HG03060 (cell line): ENCODE measurements at regions not wholly inside any gene's neighbourhood (a gene's known extent, or its start where the extent isn't known, plus 50 kb on each side); places are given as distances from the start of the nearest gene placed in this dataset.
"Not testable (repeated sequence)": the region's sequence is repeated elsewhere in the genome, so short reads cannot be mapped to it uniquely, and the experiment has no call there.

Experiments
- ATAC-seq: cut with Tn5 transposase; IDR thresholded peaks from one replicate; pipeline ENCODE4 v1.9.1; 2021; ENCODE audit warnings: low read depth, moderate number of reproducible peaks; ENCODE audit not compliant: unreplicated experiment

DNA sequence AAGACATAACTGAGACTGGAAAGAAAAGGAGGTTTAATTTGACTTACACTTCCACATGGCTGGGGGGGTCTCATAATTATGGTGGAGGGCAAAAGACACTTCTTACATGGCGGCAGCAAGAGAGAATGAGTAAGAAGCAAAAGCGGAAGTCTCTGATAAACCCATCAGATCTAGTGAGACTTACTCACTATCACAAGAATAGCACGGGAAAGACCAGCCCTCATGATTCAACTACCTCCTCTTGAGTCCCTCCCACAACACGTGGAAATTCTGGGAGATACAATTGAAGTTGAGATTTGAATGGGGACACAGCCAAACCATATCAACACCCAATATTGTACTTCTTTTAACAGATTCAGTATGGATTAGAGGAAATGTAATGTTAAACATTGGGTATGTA, 646.6 kb downstream of the ANKRD50 start:
- no peak for ATAC-seq

DNA sequence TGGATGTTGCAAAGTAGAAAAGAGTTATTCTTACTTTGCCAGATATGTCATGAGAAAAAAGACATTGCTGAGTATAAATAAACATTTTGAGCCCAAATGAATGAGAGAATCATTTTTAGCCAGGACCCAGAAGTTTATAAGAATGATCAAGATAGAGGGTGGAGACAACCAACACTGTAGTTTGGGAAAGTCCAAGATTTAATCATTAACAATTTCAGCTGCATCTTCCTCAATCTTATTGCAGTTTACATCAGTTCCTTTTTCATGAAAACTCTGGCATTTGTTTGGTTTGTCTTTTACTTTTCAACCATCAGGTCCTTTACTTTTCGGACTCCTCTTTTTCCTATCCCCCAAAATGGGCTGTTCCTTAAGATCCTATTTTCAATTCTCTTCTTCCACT, 645.9 kb downstream of the ANKRD50 start:
- ATAC-seq = no peak

DNA sequence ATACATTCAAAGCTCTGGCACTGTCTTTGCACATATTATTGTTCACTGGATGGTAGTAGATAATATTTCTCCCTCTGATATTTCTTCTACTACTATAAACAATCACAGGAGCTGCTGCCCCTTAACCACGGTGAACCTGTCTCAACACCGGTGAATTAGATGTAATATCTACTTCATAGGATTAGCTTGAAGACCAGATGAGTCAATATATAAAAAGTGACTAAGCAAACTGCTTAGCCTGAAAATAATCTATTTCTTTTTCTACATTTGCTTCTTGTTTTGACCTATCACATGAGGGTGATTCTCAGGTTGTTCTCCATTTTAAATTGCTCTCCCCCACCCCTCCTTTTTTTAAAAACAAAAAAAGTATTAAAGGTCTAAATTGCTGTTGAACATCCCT, 645.5 kb downstream of the ANKRD50 start:
- ATAC-seq = no peak

DNA sequence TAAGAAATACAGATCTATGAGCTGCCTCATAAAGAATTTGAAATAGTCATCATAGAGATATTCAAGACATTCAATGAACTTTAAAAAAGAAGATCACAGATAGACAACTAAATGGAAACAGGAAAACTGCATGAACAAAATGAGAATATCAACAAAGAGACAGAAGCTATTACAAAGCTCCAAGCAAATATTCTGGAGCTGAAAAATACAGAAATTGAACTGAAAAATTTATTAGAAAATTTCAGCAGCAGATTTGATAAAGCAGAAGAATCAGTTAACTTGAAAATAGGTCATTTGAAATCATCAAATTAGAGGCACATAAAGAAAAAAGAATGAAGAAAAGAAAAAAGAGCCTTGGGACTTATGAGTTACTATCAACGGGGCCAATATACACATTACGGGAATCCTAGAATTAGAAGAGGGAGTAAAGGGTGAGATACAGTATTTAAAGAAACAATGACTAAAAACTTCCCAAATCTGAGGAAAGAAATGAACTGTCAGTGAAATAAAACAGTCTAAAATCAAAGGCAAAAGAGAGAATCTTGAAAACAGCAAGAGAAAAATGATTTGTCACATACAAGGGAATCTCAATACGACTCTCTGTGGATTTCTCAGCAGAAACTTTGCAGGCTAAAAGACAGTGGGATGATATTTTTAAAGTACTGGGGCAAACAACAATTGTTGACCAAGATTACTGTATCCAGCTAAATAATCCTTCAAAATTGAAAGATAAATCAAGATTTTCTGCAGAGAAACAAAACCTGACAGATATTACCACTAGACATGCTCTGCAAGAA, 641.6 kb downstream of the ANKRD50 start:
- ATAC-seq = no peak

DNA sequence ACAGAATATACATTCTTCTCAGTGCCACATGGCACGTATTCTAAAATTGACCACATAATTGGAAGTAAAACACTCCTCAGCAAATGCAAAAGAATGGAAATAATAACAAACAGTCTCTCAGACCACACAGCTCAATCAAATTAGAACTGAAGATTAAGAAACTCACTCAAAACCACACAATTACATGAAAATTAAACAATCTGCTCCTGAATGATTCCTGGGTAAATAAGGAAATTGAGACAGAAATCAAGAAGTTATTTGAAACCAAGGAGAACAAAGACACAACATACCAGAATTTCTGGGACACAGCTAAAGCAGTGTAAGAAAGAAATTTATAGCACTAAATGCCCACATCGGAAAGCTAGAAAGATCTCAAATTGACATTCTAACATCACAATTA, 637.3 kb downstream of the ANKRD50 start:
- ATAC-seq = not testable (repeated sequence)

DNA sequence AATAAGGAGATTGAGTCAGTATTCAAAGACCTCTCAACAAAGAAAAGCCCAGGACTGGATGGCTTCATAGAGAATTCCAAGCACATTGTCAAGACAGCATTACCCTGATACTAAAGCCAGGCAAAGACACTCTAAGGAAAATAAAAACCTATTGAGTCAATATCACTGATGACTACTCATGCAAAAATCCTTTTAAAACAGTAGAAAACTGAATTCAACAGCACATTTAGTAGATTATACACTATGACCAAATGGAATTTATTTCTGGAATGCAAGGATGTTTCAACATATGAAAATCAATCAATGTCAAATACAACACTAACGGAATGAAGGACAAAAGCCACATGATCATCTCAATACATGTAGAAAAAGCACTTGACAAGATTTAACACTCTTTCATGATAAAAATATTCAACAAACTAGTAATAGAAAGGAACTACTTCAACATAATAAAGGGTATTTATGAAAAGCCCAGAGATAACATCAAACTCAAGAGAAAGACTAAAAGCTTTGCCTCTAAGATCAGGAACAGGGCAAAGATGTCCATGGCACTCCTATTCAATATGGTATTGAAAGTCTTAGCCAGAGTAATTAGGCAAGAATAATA, 633.3 kb downstream of the ANKRD50 start:
- ATAC-seq = no peak

DNA sequence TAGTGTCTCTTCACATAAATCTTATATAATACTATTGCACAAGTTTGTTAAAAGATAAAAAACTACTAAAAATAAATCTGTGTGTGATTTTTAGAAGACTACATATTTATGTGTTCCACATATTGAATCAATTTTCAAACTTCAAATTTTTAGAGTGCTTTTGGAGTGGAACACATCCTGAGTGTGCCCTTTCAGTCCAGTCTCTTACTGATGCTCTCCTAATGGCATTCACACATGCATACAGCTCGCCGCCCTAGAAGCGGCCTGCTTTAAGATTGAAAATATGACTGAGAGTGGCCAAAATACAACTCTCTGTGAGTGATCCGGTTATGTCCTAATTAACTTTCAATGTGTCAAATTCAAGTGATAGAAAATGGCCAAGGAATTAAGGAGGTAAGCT, 628.8 kb downstream of the ANKRD50 start:
- no peak for ATAC-seq

DNA sequence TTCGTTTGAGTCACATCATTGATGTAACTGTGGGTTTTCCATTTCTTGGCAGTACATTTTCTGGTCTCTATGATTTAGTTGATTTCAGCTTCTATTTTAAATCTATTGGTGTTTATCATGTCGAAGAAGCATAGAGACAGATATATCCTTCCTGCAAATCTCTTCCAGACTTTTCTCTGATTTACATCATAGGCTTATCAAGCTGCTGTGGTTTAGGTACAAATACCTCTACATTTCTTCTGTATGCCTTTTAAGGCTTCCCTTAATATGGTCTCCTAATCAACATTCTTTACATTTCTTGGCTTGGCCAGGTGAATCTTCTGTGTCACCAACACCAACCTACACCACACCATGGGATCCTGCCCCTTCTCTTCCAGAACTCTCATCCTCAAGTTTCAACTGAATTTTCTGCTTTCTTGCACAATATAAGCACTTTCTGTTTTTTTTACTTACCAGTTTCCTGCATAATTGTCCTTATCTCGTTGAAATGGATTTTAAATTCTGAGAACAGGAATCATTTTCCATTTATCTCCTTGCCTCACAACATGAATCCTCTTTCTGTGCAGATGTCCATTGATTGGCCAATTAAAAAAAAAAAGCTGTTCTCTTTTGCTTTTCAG, 626.9 kb downstream of the ANKRD50 start:
- no peak for ATAC-seq

DNA sequence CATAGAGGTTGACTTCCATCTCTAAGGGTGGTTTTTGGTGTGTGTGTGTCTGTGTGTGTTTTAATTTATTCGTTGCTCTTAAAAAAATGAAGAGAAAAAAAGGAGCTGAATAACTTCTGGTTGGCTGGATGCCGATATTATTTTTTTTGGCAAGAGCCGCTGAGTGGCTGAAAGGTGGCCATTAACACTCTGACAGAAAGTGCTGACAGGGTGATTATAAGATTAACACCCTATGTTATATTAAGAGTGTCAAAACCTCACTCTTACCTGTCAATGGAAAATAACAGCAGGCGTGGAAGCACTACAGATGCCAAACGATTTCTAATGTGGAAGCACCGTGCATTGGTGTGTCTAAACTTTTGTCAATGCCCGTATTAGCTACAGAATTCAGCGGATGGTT, 622.5 kb downstream of the ANKRD50 start:
- ATAC-seq = no peak

DNA sequence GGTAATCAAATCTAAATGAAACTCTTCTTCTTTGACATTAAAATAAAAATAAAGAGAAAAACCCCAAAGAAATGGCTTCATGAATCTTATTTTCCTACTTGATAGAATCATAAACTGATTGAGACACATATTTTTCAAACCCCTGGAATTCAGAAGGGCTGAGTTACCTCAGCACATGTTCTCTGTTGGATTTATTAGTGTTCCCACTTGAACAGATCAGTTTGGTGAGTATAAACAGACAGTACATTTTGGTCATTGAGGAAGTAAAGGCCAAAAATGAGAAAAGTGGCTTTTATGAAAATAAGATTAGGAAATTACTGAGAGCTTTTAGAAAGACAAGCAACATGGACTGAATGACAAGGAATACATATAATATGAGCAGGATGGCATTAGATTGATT, 620.4 kb downstream of the ANKRD50 start:
- ATAC-seq = no peak

DNA sequence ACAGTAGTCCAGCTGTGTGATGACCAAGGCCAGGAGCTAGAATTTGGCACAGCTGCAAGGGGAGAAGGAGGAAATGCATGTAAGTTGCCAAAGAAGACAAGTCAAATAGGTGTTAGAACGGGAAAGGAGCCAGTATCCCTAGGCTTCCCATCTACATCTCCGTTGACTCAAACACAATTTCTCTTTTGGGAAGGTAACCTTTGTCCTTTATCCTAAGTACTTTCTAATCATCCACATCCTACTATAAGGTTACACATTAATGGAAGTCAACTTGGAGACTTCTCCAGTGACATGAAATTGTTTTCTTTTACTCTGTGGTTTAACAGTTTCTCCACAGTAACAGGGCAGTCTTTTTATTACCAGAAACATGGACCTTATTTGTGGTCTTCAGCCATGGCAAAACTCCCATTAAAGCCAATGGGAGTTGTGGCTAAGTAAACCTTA, 620.0 kb downstream of the ANKRD50 start:
- ATAC-seq = no peak

DNA sequence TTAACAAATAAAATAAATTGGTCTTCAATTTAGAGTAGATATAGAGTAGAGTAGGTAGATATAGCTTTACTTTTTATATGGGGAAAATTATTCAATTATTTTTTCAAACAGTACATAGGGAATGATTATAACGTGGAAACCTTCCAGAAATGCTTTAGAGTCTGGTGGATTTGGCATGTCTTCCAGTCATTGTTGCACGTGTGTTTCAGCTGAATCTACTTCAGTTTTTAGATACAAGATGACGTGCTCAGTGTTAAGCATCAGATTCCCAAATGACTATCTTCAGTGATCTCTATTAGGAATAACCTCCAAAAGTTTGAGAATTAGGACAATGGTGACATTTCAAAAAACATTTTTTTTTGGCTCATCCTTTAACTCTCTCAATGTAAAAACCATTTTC, 616.9 kb downstream of the ANKRD50 start:
- no peak for ATAC-seq

DNA sequence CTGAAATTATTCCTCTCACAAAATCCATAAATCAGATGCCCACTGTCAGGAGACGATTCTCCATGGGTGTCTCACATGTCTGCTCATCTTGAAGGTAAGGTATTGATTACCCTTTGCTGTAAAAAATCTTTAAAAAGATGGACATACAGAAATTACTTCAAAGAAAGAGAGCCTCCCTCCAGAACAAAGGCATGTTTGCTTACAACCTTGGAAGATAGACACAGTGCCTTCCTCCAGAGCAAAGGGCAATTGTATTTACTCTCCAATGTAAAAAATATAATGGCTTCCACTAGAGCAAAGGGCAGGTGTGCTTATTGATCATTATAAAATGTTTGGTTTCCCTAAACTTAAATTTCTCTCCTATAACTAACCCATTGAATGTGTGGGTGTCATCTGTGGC, 616.2 kb downstream of the ANKRD50 start:
- no peak for ATAC-seq

DNA sequence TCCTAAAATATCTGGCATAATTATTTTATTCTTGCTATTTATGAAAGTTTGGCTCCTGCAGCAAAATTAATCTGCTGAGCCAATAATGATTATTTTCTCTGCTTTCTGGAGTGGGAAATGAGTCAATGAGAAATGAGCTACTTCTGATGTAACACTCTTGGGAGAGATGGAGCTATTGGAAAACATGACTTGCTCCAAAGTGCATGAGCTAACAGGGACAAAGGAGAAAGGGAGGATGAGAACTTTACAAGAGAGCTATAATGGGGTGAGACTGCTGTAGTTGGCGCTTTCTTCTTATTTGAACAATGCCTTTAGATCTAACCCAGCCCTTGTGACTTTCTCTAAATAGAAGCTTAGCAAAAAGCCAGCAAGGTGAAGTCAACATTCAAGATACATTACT, 615.1 kb downstream of the ANKRD50 start:
- ATAC-seq = no peak

DNA sequence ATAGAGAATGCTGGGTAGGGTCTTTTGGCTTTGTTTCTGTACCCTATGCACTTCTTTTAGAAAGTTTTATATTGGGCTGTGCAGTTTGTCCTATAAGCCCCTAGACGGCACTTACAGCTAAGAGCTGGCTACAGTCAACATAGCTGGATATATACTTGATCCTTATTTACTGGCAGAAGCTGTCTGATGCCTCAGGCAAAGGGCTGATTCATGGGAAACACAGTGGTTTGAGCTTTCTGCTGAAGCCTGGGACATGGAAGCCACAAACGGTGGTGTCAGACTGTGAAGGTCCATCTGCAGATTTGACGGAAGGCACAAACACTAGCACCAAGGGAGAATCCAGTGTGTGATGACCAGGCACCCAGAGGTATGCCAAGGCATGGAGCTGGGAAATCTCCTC, 608.4 kb downstream of the ANKRD50 start:
- ATAC-seq = no peak

DNA sequence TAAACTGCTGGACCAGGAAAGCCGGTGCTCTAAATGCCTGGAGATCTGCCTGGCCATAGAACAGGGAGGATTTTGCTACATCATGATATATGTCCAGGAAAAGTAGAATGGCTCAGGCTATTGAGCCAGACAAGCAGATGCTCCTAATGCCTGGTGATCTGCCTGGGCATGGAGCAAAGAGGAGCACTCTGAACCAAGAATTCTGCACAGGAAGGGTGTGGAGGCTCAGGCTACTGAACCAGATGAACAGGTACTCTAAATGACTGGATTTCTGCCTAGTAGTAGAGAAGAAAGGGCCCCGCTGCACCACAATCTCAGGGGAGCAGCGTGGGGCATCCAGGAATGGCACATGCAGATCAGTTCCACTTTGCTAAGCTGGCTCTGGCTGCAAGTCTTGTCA, 607.9 kb downstream of the ANKRD50 start:
- ATAC-seq = no peak

DNA sequence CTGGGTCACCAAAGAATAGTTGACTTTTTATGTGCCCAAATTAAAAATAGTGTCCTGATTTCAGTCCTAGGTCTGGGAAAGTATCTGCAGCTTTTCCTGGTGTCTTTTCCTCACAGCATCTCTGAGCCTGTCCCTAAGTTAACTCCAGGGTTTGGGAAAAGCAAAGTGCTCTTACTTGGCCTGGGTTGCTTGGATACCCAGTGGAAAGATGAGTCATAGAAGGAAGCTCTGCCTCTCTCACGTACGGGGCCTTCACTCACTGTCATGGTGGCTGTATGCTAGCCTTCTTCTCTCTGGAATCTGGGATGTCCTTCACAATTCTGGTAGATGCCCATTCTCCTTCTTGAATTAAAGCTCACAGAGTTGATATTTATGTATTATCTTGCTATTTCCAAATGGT, 607.3 kb downstream of the ANKRD50 start:
- ATAC-seq = no peak

DNA sequence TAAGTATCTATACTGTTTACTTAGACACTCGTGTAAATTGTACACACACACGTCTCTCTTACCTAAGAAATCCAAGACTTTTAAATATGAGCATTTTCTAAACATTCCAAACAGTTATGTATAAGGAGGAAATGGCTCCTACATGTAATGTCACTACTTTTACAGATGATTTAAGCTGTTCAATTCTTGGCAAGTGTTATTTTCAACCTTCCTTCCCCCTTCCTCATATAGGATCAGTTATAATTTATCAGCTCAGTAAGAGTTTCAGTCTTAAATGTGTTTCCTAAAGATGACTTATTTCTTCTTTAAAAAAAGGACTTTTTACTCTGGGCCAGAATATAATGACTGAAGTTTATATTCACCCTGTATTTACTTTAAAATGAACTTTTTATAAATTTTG, 601.1 kb downstream of the ANKRD50 start:
- ATAC-seq = no peak

DNA sequence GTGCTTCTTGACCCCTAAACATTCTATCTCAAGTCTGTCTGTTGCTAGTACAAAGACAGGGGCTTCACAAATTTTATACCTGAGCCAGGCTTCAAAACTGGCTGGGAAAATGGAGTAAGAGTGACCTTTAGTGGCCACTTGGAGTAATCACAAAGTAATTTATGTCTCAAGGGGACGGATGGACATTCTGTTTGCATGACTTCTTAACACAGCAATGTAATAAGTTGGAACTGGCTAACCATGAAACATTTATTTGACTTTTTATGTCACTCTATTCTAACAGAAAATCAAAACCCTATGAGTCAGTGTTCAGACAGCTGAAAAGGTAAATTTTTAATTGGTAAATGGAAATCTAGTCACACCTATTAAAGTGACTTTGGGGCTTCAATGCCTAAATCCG, 600.6 kb downstream of the ANKRD50 start:
- no peak for ATAC-seq

DNA sequence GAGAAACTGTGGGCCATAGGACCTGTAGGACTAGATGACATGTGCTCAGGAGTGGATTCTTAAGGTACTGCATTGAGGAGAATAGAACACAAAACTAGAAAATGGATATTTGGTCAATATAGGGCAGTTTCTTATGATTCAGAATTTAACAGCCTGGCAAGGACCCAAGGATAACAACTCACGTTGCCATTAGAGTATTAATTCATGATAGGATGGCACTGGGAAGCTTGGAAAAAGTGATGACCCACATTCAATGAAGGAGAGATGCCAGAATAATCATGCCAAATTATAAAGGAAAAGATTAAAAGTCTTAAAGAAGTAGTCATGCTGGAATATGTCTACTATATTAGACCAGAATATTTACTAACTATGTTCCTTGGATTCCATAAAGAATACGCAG, 594.5 kb downstream of the ANKRD50 start:
- no peak for ATAC-seq

DNA sequence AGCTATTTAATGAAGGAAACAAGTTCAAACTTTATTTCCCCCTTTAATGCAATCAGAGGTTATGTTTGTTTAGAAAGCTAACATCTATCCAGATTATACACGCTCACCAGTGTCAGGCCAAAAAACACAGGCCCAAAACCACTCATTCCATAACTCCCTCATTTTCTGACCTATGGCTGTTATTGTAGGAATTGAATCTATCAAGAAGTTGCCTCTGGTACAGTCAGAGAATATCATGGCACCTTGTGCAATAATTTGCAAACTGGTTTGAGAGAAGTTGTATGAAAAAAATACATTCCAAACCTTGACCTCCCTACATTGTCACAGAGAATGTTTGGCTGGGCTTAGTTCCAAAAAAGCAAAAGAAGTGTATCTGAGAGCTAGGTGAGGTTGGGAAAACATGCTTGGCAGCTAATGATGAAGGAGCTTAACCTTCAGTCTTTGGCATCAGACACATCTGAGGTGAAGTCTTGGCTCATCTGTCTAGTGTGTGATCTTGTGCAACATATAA, 591.0 kb downstream of the ANKRD50 start:
- no peak for ATAC-seq

DNA sequence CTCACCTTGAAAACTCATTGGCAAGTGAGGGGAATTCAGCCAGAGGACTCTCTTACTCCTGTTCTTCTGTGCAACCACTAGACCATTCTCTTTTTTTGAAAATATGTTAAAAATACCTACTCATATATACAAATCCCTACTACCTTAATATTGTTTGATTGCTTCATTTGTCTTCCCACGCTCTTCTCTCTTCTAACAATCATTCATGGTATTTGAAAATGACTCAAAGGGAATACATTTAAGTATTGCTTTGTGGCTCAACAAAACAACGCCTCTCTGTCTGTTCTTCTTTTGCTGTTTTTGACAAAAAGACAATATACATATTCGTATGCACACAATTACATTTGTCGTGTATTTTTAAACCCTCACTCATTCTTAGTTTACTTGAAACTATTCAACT, 589.4 kb downstream of the ANKRD50 start:
- ATAC-seq = no peak
